H1 (cell line): ENCODE measurements at regions not wholly inside any gene's neighbourhood (a gene's known extent, or its start where the extent isn't known, plus 50 kb on each side); places are given as distances from the start of the nearest gene placed in this dataset.

ENCODE experiments used
- CTCF ChIA-PET: fragments of 300-600 bp; sonication (Branson Sonifier 250); formaldehyde crosslinking; loops from one replicate; lab custom pipeline; 2021; ENCODE audit not compliant: partially characterized antibody; lab: Charles Lee
- POLR2A ChIA-PET: fragments of 300-600 bp; sonication (Branson Sonifier 250); formaldehyde crosslinking; loops from one replicate; lab custom pipeline; 2021; ENCODE audit warnings: inconsistent platforms; ENCODE audit not compliant: partially characterized antibody; lab: Charles Lee
- DNase-seq, 2 experiments: peaks; one replicate each; pipeline versions ENCODE4 v3.0.0 to v3.0.0-alpha.2; 2010 to 2022; ENCODE audit warnings: low spot score in 2 of 2, low read depth in 1 of 2, mixed read lengths in 1 of 2
- FAIRE-seq: peaks from 2 replicates; lab custom pipeline; 2011; peaks lifted over from hg19 to GRCh38; lab: Jason Lieb, UNC
- H2AFZ ChIP-seq: 2 replicates; pipeline ENCODE4 v1.8.1; 2012; ENCODE audit warnings: low read length, inconsistent platforms
- H2AK5ac ChIP-seq: 2 replicates; pipeline ENCODE4 v1.6.1; 2013; ENCODE audit warnings: low read depth, low read length
- H2BK120ac ChIP-seq: replicated peaks from 2 replicates; pipeline ENCODE3; 2013; ENCODE audit warnings: low read depth, low read length, inconsistent platforms
- H2BK12ac ChIP-seq: 2 replicates; pipeline ENCODE4 v1.6.1; 2013; ENCODE audit warnings: low read depth, low read length
- H2BK15ac ChIP-seq: 2 replicates; pipeline ENCODE4 v1.6.1; 2013; ENCODE audit warnings: low read length
- H2BK20ac ChIP-seq: 2 replicates; pipeline ENCODE4 v1.6.1; 2013; ENCODE audit warnings: low read length
- H2BK5ac ChIP-seq: 2 replicates; pipeline ENCODE4 v1.6.1; 2013; ENCODE audit warnings: low read depth, low read length
- H3K14ac ChIP-seq: 2 replicates; pipeline ENCODE4 v1.6.1; 2013; ENCODE audit warnings: inconsistent platforms; ENCODE audit not compliant: insufficient read length
- H3K18ac ChIP-seq: 2 replicates; pipeline ENCODE4 v1.6.1; 2013; ENCODE audit warnings: low read length; ENCODE audit errors: extremely low read depth
- H3K23ac ChIP-seq: 2 replicates; pipeline ENCODE4 v1.6.1; 2013; ENCODE audit warnings: inconsistent platforms; ENCODE audit not compliant: insufficient read length
- H3K23me2 ChIP-seq: 2 replicates; pipeline ENCODE4 v1.6.1; 2013; ENCODE audit warnings: low read depth, low read length
- H3K27ac ChIP-seq: 2 replicates; pipeline ENCODE4 v1.6.1; 2011; ENCODE audit warnings: low read depth, low read length, inconsistent platforms
- H3K27me3 ChIP-seq, 4 experiments: replicated peaks in 1 of 4; 1 replicate in 1 of 4; 2 replicates in 3 of 4; pipeline versions ENCODE4 v1.6.1 to v1.8.1; 2011 to 2013; ENCODE audit warnings: low read length in 3 of 4, mild to moderate bottlenecking in 3 of 4, inconsistent platforms in 2 of 4, mixed read lengths in 2 of 4, moderate library complexity in 1 of 4; ENCODE audit not compliant: control insufficient read depth in 3 of 4, insufficient read depth in 3 of 4; ENCODE audit errors: extremely low read depth in 1 of 4
- H3K36me3 ChIP-seq, 4 experiments: 2 replicates each; pipeline versions ENCODE4 v1.6.1 to v1.8.1; 2011 to 2013; ENCODE audit warnings: mild to moderate bottlenecking in 4 of 4, low read length in 3 of 4, moderate library complexity in 2 of 4, control low read depth in 1 of 4, inconsistent platforms in 1 of 4; ENCODE audit not compliant: insufficient read depth in 4 of 4, control insufficient read depth in 2 of 4
- H3K4ac ChIP-seq: replicated peaks from 2 replicates; pipeline ENCODE3; 2013; ENCODE audit warnings: low read length, low read depth, mixed read lengths, inconsistent platforms; ENCODE audit not compliant: insufficient read length
- H3K4me1 ChIP-seq, 4 experiments: replicated peaks in 1 of 4; 1 replicate in 1 of 4; 2 replicates in 3 of 4; pipeline versions ENCODE4 v1.6.1 to v1.8.1; 2011 to 2013; ENCODE audit warnings: low read length in 3 of 4, inconsistent platforms in 2 of 4, mixed read lengths in 1 of 4; ENCODE audit not compliant: insufficient read depth in 4 of 4, control insufficient read depth in 3 of 4
- H3K4me2 ChIP-seq, 2 experiments: 2 replicates each; pipeline versions ENCODE4 v1.6.1 to v1.8.1; 2011 to 2013; ENCODE audit warnings: low read depth in 2 of 2, low read length in 2 of 2, control low read depth in 1 of 2, inconsistent platforms in 1 of 2, mild to moderate bottlenecking in 1 of 2; ENCODE audit not compliant: insufficient read depth in 1 of 2
- H3K4me3 ChIP-seq, 4 experiments: fragments of 200-600, 300-600 bp in 1 of 4; sonication (generic), shearing (Covaris generic), sonication (Bioruptor Twin) in 1 of 4; 2 replicates each; pipeline versions ENCODE4 v1.5.1 to v1.8.1; 2011 to 2016; ENCODE audit warnings: low read length in 4 of 4, low read depth in 3 of 4, control low read depth in 2 of 4, inconsistent platforms in 2 of 4, mild to moderate bottlenecking in 2 of 4, mixed read lengths in 1 of 4, moderate library complexity in 1 of 4; ENCODE audit not compliant: insufficient read depth in 2 of 4; ENCODE audit errors: extremely low read depth in 1 of 4
- H3K56ac ChIP-seq: replicated peaks from 2 replicates; pipeline ENCODE3; 2013; ENCODE audit warnings: low read depth, mild to moderate bottlenecking, mixed read lengths, low read length, inconsistent platforms; ENCODE audit not compliant: insufficient read length
- H3K79me1 ChIP-seq: 2 replicates; pipeline ENCODE4 v1.6.1; 2013; ENCODE audit warnings: low read depth, low read length, control low read depth
- H3K79me2 ChIP-seq, 2 experiments: 2 replicates each; pipeline versions ENCODE4 v1.6.1 to v1.8.1; 2012 to 2013; ENCODE audit warnings: low read length in 2 of 2, mild to moderate bottlenecking in 2 of 2, inconsistent platforms in 1 of 2; ENCODE audit not compliant: insufficient read depth in 2 of 2, control insufficient read depth in 1 of 2
- H3K9ac ChIP-seq, 4 experiments: replicated peaks in 1 of 4; 1 replicate in 1 of 4; 2 replicates in 3 of 4; pipeline versions ENCODE4 v1.6.1 to v1.8.1; 2011 to 2013; ENCODE audit warnings: low read depth in 3 of 4, low read length in 3 of 4, control low read depth in 2 of 4, mild to moderate bottlenecking in 2 of 4, moderate library complexity in 2 of 4, inconsistent platforms in 1 of 4; ENCODE audit errors: extremely low read depth in 1 of 4
- H3K9me3 ChIP-seq, 2 experiments: 2 replicates each; pipeline versions ENCODE4 v1.6.1 to v1.8.1; 2012 to 2013; ENCODE audit warnings: mild to moderate bottlenecking in 2 of 2, moderate library complexity in 2 of 2, control low read depth in 1 of 2, inconsistent platforms in 1 of 2, low read depth in 1 of 2, low read length in 1 of 2, mixed read lengths in 1 of 2; ENCODE audit not compliant: insufficient read depth in 2 of 2
- H4K20me1 ChIP-seq, 2 experiments: replicated peaks in 1 of 2; 2 replicates each; pipeline versions ENCODE3 to v1.8.1; 2011 to 2013; ENCODE audit warnings: inconsistent platforms in 2 of 2, low read length in 2 of 2, mild to moderate bottlenecking in 1 of 2; ENCODE audit not compliant: insufficient read depth in 2 of 2, control insufficient read depth in 1 of 2
- H4K5ac ChIP-seq: 2 replicates; pipeline ENCODE4 v1.6.1; 2013; ENCODE audit warnings: low read length, low read depth, mixed read lengths, inconsistent platforms; ENCODE audit not compliant: insufficient read length
- H4K8ac ChIP-seq: 2 replicates; pipeline ENCODE4 v1.8.0; 2013; ENCODE audit warnings: mild to moderate bottlenecking, moderate library complexity, low read length, inconsistent platforms; ENCODE audit not compliant: insufficient read depth; ENCODE audit errors: extremely low read depth
- H4K91ac ChIP-seq: replicated peaks from 2 replicates; pipeline ENCODE3; 2013; ENCODE audit warnings: low read length, mixed read lengths, inconsistent platforms; ENCODE audit not compliant: insufficient read length
- CEBPB ChIP-seq: IDR thresholded peaks from 2 replicates; pipeline ENCODE4 v1.6.1; 2012; ENCODE audit warnings: low read depth, low read length
- CHD1 ChIP-seq: IDR thresholded peaks from 2 replicates; pipeline ENCODE4 v1.6.1; 2012; ENCODE audit warnings: low read depth, low read length, improper control_type of control experiment
- GTF2F1 ChIP-seq: IDR thresholded peaks from 2 replicates; pipeline ENCODE4 v1.6.1; 2012; ENCODE audit warnings: low read depth, low read length, improper control_type of control experiment, borderline replicate concordance
- JUND ChIP-seq: IDR thresholded peaks from 2 replicates; pipeline ENCODE4 v1.6.1; 2011; ENCODE audit warnings: mild to moderate bottlenecking, improper control_type of control experiment, low read length
- MAFK ChIP-seq: IDR thresholded peaks from 2 replicates; pipeline ENCODE4 v1.6.1; 2012; ENCODE audit warnings: low read depth, mild to moderate bottlenecking, improper control_type of control experiment, low read length
- SIX5 ChIP-seq: IDR thresholded peaks from 2 replicates; pipeline ENCODE4 v1.6.1; 2011; ENCODE audit warnings: mild to moderate bottlenecking, low read depth, low read length
- SP4 ChIP-seq: IDR thresholded peaks from 2 replicates; pipeline ENCODE4 v1.6.1; 2012; ENCODE audit warnings: low read length, inconsistent platforms
- SUZ12 ChIP-seq: fragments of 200-600 bp; sonication (generic); IDR thresholded peaks from 2 replicates; pipeline ENCODE4 v1.6.1; 2012; ENCODE audit warnings: mild to moderate bottlenecking, inconsistent platforms, low read length, moderate library complexity, mixed read lengths
- TBP ChIP-seq: IDR thresholded peaks from 2 replicates; pipeline ENCODE4 v1.6.1; 2011; ENCODE audit warnings: low read depth, low read length, improper control_type of control experiment
- WGBS, 2 experiments: shearing (Covaris generic) in 1 of 2; methylation state at CpG; one replicate each; pipeline versions ENCODE4 v1.1.6 to v1.1.7; 2013 to 2015; ENCODE audit warnings: low lambda C conversion rate in 2 of 2, mixed read lengths in 2 of 2, inconsistent platforms in 1 of 2, low coverage in 1 of 2, missing lambda C conversion rate in 1 of 2; ENCODE audit not compliant: insufficient replicate concordance in 2 of 2, insufficient coverage in 1 of 2, insufficient read length in 1 of 2; ENCODE audit errors: extremely low coverage in 1 of 2, missing lambda C conversion rate in 1 of 2; 5-methylcytosine and 5-hydroxymethylcytosine counted together
- TF ChIP-seq, protein P1 (sequence below): IDR thresholded peaks from 2 replicates; pipeline ENCODE4 v1.6.1; 2012; ENCODE audit warnings: low read length, inconsistent platforms
- TF ChIP-seq, protein P2 (sequence below), 3 experiments: IDR thresholded peaks; 1 replicate in 2 of 3; 2 replicates in 1 of 3; pipeline versions ENCODE4 v1.5.1 to v1.6.1; 2011; ENCODE audit warnings: low read length in 3 of 3, mild to moderate bottlenecking in 3 of 3, inconsistent platforms in 2 of 3, low read depth in 1 of 3, moderate library complexity in 1 of 3; ENCODE audit not compliant: insufficient read depth in 1 of 3; ENCODE audit errors: control extremely low read depth in 1 of 3

DNA sequence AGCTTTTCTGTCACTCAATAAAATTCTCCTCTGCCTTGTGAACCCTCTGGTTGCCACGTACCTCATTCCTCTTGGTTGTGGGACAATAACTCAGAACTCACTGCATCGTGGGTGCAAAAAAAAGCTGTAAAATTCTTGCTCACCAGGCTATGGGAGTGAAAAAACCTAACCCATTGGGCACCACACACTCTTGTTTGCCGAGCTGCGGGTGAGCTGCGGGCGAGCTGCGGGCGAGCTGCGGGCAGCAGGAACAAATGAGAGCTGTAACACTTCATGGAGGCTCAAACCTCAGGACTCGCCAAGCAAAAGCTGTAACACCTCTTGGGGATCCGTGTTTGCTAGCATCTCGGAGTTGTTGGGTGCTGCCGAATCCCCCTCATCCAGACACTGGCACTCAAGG is 641.3 kb upstream of the CHRM3 start:
- Histone ChIP-seq H3K79me2 (no peaks in the 10 kb centered on the region), H2BK15ac (no peak overlapping the region), H2BK20ac (no peak overlapping the region), H3K56ac (no peak overlapping the region), H3K23ac (no peak overlapping the region), H4K20me1 (no peaks in the 10 kb centered on the region), H3K14ac (no peak overlapping the region), H2BK5ac (no peak overlapping the region), H2AK5ac (no peak overlapping the region), H3K9me3 (no peaks in the 10 kb centered on the region), H3K4me2 (no peak overlapping the region), H2BK12ac (no peak overlapping the region), H4K5ac (no peak overlapping the region), H3K4me3 (no peak overlapping the region), H3K79me1 (no peaks in the 10 kb centered on the region), H3K18ac (no peak overlapping the region), H2AFZ (peak overlapping the region; percentile 55; the same call in 1 of the 2 replicates), H3K4me1 (no peaks in the 10 kb centered on the region), H3K23me2 (no peaks in the 10 kb centered on the region), H3K9ac (no peak overlapping the region), H3K36me3 (no peaks in the 10 kb centered on the region), H2BK120ac (no peak overlapping the region), H3K27me3 (no peaks in the 10 kb centered on the region), H3K27ac (no peak overlapping the region), H4K8ac (no peak overlapping the region), H3K4ac (no peak overlapping the region), H4K91ac (no peak overlapping the region)
- ChIA-PET CTCF (interaction anchor here (0.6 kb wide), 1 partner anchor 930 kb away, joined by 5 read pairs; no protein-coding TSS in a partner anchor), POLR2A (no interaction called here)
- FAIRE-seq (no peak), DNase-seq (no peak)
- WGBS, 2 experiments, result 95% methylated on average over 13 of the region's 13 CpGs; no CpG with 5 or more reads in 1 of the 2 experiments
- TF ChIP-seq SUZ12 (no peak), GTF2F1 (no peak), CEBPB (no peak), SIX5 (no peak), CHD1 (no peak), JUND (no peak), SP4 (no peak), MAFK (no peak), TBP (no peak)
- TF ChIP-seq, protein P1, sequence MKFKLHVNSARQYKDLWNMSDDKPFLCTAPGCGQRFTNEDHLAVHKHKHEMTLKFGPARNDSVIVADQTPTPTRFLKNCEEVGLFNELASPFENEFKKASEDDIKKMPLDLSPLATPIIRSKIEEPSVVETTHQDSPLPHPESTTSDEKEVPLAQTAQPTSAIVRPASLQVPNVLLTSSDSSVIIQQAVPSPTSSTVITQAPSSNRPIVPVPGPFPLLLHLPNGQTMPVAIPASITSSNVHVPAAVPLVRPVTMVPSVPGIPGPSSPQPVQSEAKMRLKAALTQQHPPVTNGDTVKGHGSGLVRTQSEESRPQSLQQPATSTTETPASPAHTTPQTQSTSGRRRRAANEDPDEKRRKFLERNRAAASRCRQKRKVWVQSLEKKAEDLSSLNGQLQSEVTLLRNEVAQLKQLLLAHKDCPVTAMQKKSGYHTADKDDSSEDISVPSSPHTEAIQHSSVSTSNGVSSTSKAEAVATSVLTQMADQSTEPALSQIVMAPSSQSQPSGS, result no peak
- TF ChIP-seq, protein P2, sequence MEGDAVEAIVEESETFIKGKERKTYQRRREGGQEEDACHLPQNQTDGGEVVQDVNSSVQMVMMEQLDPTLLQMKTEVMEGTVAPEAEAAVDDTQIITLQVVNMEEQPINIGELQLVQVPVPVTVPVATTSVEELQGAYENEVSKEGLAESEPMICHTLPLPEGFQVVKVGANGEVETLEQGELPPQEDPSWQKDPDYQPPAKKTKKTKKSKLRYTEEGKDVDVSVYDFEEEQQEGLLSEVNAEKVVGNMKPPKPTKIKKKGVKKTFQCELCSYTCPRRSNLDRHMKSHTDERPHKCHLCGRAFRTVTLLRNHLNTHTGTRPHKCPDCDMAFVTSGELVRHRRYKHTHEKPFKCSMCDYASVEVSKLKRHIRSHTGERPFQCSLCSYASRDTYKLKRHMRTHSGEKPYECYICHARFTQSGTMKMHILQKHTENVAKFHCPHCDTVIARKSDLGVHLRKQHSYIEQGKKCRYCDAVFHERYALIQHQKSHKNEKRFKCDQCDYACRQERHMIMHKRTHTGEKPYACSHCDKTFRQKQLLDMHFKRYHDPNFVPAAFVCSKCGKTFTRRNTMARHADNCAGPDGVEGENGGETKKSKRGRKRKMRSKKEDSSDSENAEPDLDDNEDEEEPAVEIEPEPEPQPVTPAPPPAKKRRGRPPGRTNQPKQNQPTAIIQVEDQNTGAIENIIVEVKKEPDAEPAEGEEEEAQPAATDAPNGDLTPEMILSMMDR (IDR thresholded peaks at IDR 0.05; ENCODE audit: control extremely low read depth in 1 of 3, insufficient read depth in 1 of 3, low read depth in 1 of 3, low read length in 3 of 3), result no peak
